Brain microvascular endothelial cell (primary cell): ENCODE measurements at regions not wholly inside any gene's neighbourhood (a gene's known extent, or its start where the extent isn't known, plus 50 kb on each side); places are given as distances from the start of the nearest gene placed in this dataset.

Experiments used
- DNase-seq: peaks from one replicate; pipeline ENCODE4 v3.0.0-alpha.2; 2020
- H3K27ac ChIP-seq: fragments of 250-450 bp; sonication (Bioruptor Pico); 2 replicates; pipeline ENCODE4 v1.5.1; 2020; ENCODE audit warnings: mild to moderate bottlenecking, moderate library complexity
- H3K27me3 ChIP-seq: fragments of 250-450 bp; sonication (Bioruptor Pico); replicated peaks from 2 replicates; pipeline ENCODE4 v1.5.1; 2020; ENCODE audit warnings: mild to moderate bottlenecking
- H3K36me3 ChIP-seq: fragments of 250-450 bp; sonication (Bioruptor Pico); replicated peaks from 2 replicates; pipeline ENCODE4 v1.5.1; 2020; ENCODE audit warnings: mild to moderate bottlenecking
- H3K4me3 ChIP-seq: 2 replicates; pipeline ENCODE4 v1.5.1; 2011; ENCODE audit warnings: low read depth, mild to moderate bottlenecking, control low read depth, low read length, moderate library complexity
- CTCF ChIP-seq: IDR thresholded peaks from 2 replicates; pipeline ENCODE4 v1.5.1; 2011; ENCODE audit warnings: low read depth, mild to moderate bottlenecking, moderate library complexity, low read length, control low read depth, inconsistent platforms; ENCODE audit errors: missing control alignments
- in situ Hi-C: cut with HindIII; loops from 2 replicates; pipeline ENCODE4 v1.10.0; 2017; ENCODE audit warnings: low sequenced_read_pairs, low pct_ligation_motif_present

- no peak for DNase-seq
- Histone ChIP-seq H3K36me3 (no peaks in the 10 kb centered on the region), H3K27ac (no peak overlapping the region), H3K4me3 (no peak overlapping the region), H3K27me3 (no peaks in the 10 kb centered on the region)
- in situ Hi-C loops: no loop called here
- TF ChIP-seq CTCF: no peak
Observed at GRCh38 chr12:41899577-41899976, 245.1 kb downstream of the GXYLT1 start.

- H3K27me3 ChIP-seq: no peaks in the 10 kb centered on the region
- no peak for TF ChIP-seq CTCF
- no peaks in the 10 kb centered on the region for H3K36me3 ChIP-seq
- in situ Hi-C loops: no loop called here
- H3K4me3 ChIP-seq: no peak overlapping the region
- DNase-seq: no peak
- H3K27ac ChIP-seq: no peak overlapping the region
Observed at GRCh38 chr12:41897593-41897992, 247.1 kb downstream of the GXYLT1 start.

- Histone ChIP-seq H3K4me3 (no peak overlapping the region), H3K27ac (no peak overlapping the region), H3K36me3 (no peaks in the 10 kb centered on the region), H3K27me3 (no peaks in the 10 kb centered on the region)
- no peak for TF ChIP-seq CTCF
- no peak for DNase-seq
- in situ Hi-C loops: no loop called here
Observed at GRCh38 chr12:41893491-41893890, 251.2 kb downstream of the GXYLT1 start.

- in situ Hi-C loops: no loop called here
- no peak for TF ChIP-seq CTCF
- no peak for DNase-seq
Observed at GRCh38 chr12:41892302-41892701, 252.4 kb downstream of the GXYLT1 start.

GRCh38 chr12:41891226-41891625 lies 253.4 kb downstream of the GXYLT1 start:
- no peak overlapping the region for H3K27ac ChIP-seq
- no peak overlapping the region for H3K4me3 ChIP-seq
- H3K36me3 ChIP-seq: no peaks in the 10 kb centered on the region
- no peak for DNase-seq
- TF ChIP-seq CTCF: no peak
- in situ Hi-C loops: no loop called here
- no peaks in the 10 kb centered on the region for H3K27me3 ChIP-seq

More at GRCh38 chr12:41892302-41892701, 252.4 kb downstream of the GXYLT1 start:
- no peaks in the 10 kb centered on the region for H3K36me3 ChIP-seq
- no peak overlapping the region for H3K4me3 ChIP-seq
- H3K27me3 ChIP-seq: no peaks in the 10 kb centered on the region
- H3K27ac ChIP-seq: no peak overlapping the region

- in situ Hi-C loops: no loop called here
- no peak for DNase-seq
- H3K4me3 ChIP-seq: no peak overlapping the region
Observed at GRCh38 chr12:41888285-41888684, 256.4 kb downstream of the GXYLT1 start.

More at GRCh38 chr12:41888285-41888684, 256.4 kb downstream of the GXYLT1 start:
- Histone ChIP-seq H3K27ac (no peak overlapping the region), H3K27me3 (no peaks in the 10 kb centered on the region), H3K36me3 (no peaks in the 10 kb centered on the region)
- TF ChIP-seq CTCF: no peak
